CD4-positive, alpha-beta T cell treated with Interleukin-17A for 1 hour (primary cell): ENCODE measurements at regions not wholly inside any gene's neighbourhood (a gene's known extent, or its start where the extent isn't known, plus 50 kb on each side); places are given as distances from the start of the nearest gene placed in this dataset.

ENCODE experiments used
- DNase-seq: peaks from one replicate; pipeline ENCODE4 v3.0.0-alpha.2; 2020

GRCh38 chrX:45351478-45351877, 150.8 kb upstream of the DIPK2B start:
- no peak for DNase-seq

GRCh38 chrX:45348296-45348695, 147.6 kb upstream of the DIPK2B start:
- no peak for DNase-seq

GRCh38 chrX:45347877-45348276, 147.2 kb upstream of the DIPK2B start:
- no peak for DNase-seq

GRCh38 chrX:45344594-45344993, 143.9 kb upstream of the DIPK2B start:
- no peak for DNase-seq

- DNase-seq = no peak
These were observed 128.5 kb upstream of the DIPK2B start for GRCh38 chrX:45329217-45329616.

GRCh38 chrX:45324941-45325340, 124.3 kb upstream of the DIPK2B start:
- DNase-seq = no peak

GRCh38 chrX:45323387-45323786, 122.7 kb upstream of the DIPK2B start:
- DNase-seq = no peak

- no peak for DNase-seq
These were observed 122.1 kb upstream of the DIPK2B start for GRCh38 chrX:45322820-45323219.

- peak; percentile 4 for DNase-seq
These were observed 121.7 kb upstream of the DIPK2B start for GRCh38 chrX:45322382-45322781.

GRCh38 chrX:45320191-45320590, 119.5 kb upstream of the DIPK2B start:
- no peak for DNase-seq

GRCh38 chrX:45309801-45310200, 109.1 kb upstream of the DIPK2B start:
- no peak for DNase-seq

- DNase-seq = no peak
These were observed 108.4 kb upstream of the DIPK2B start for GRCh38 chrX:45309096-45309495.

GRCh38 chrX:45306794-45307193, 106.1 kb upstream of the DIPK2B start:
- no peak for DNase-seq

- DNase-seq = no peak
These were observed 100.0 kb upstream of the DIPK2B start for GRCh38 chrX:45300638-45301037.

- no peak for DNase-seq
These were observed 94.7 kb upstream of the DIPK2B start for GRCh38 chrX:45295259-45295986.

GRCh38 chrX:45274576-45274975, 73.9 kb upstream of the DIPK2B start:
- no peak for DNase-seq

GRCh38 chrX:45267007-45267406, 66.3 kb upstream of the DIPK2B start:
- no peak for DNase-seq

GRCh38 chrX:45266456-45266855, 65.8 kb upstream of the DIPK2B start:
- no peak for DNase-seq

GRCh38 chrX:45264865-45265264, 64.2 kb upstream of the DIPK2B start:
- DNase-seq = no peak

GRCh38 chrX:45261471-45261870, 60.8 kb upstream of the DIPK2B start:
- no peak for DNase-seq

- no peak for DNase-seq
These were observed 60.3 kb upstream of the DIPK2B start for GRCh38 chrX:45261005-45261404.

GRCh38 chrX:45258731-45259402, 58.2 kb upstream of the DIPK2B start:
- DNase-seq = no peak
